GM18502 (cell line): ENCODE measurements at regions not wholly inside any gene's neighbourhood (a gene's known extent, or its start where the extent isn't known, plus 50 kb on each side); places are given as distances from the start of the nearest gene placed in this dataset.

Source experiments
- ATAC-seq: cut with Tn5 transposase; IDR thresholded peaks from one replicate; pipeline ENCODE4 v1.9.1; 2021; ENCODE audit warnings: mild to moderate bottlenecking; ENCODE audit not compliant: unreplicated experiment, poor library complexity

DNA sequence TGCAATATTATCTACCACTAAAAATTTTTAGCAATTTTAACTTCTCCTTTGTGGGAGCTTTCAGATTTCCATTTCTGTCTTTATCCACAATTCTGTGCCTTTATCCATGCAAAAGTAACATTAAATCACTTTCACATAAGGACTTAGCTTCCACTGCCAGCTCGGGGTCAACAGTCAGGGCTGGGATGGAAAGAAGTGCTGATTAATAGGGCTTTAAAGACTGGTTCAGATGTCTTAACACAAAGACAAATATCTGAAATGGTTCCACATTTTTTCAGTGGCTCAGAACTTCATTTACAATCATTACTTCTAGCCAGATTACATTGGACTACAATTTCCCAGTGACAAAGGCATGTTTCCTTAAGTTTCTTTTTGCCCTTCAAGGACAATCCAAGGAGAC lies 191.8 kb upstream of the CPHXL start:
- no peak for ATAC-seq

DNA sequence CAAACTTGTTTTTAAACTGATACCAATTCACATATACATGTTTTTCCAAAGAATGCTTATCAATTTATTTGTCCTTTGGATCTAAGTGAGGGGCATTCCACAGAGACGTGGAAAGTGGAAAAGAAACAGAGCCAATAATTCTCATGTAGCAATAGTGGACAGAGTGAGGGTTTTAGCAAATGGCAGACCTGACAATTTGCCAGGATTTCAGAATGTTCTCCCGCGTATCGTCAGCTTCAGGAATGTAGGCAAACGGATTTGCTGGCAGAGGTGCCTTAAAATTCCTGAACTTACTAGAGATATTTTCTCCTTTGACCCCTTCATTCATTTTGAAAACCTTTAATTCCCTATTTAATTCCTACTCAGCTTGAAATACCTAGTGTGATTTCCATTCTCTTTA lies 193.4 kb upstream of the CPHXL start:
- ATAC-seq, result no peak

DNA sequence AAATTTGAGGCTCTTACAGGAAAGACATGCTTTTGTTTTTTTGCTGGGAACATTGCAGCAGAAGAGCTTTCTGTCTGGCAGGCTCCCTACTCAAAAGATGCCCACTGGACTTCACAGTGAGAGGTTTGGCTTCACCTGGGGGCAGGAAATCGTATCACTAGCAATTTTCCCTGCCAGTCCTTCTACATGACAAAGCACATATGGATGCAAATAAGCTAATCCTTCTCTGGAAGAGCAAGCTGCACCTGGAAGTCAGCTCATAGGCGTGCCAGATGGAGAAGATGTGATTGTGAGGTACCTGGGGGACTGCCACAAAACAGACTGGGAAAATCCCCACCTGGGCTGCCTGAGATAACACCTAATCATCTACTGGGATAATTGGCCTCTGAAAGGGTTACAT lies 195.0 kb upstream of the CPHXL start:
- no peak for ATAC-seq

DNA sequence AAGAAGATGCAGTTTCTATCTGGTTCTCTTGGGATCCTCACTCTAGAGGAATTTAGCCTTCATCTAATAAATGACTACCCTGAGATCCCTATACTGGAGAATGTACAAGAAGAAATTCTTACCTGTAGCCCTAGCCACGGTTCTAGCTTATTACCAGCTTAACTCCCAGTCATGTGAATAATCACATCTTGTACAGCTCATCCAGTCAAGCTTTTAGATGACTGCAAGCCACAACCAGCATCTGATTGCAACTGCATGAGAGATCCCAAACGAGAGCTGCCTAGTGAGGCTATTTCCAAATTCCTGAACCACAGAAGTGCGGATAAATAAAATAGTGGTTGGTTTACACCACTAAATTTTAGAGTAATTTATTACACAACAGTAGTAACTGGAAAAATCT lies 196.0 kb upstream of the CPHXL start:
- ATAC-seq, result no peak

DNA sequence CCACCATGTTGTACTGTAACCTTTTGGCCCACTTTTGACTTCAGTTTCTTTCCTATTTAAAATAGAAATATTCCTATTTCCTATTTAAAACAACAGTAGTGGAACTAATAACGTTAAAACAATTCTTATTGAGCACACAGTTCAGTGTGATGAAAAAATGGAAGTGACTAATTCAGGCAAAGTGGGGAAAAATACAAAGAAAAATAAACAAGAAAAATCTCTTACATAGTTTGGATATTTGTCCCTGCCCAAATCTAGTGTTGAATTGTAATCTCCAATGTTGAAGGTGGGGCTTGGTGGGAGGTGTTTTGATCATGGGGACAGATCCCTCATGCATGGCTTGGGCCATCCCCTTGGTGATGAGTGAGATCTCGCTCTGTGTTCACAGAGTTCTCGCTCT lies 198.1 kb upstream of the CPHXL start:
- no peak for ATAC-seq

DNA sequence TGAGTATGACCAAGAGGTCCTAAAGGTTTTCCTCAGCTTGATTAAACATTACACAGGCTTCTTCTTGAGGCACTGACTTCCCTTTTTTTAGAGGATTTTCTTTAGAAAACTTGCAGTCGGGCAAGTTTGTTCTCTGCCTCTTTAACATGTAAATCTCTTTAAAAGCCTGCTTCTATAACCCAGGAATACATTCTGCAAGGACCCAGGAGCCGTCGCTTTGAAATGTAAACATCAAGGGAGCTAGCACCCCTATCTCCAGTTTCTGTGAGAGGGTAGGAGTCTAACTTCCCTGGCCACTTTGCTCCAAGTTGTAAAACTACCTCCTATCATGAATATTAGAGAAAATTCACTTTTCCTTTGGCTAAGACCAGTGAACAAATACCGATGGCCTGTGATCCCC lies 201.5 kb upstream of the CPHXL start:
- no peak for ATAC-seq

DNA sequence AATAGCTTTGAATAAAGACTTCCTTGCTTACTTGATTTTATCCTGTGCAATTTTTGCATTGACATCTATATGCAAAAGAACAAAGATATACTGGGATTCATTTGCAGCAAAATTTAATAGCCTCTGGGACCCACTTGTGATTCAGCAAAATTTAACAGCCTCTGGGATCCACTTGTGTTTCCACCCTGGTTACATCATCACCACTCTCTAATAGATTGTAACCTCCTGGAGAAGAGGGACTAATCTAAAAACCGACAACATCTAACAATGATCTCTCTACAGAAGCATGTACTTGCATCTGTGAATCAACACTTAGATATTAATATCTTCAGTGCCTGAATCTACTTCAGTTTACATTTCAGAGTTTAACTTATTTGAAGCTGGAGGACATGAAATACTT lies 202.0 kb upstream of the CPHXL start:
- no peak for ATAC-seq

DNA sequence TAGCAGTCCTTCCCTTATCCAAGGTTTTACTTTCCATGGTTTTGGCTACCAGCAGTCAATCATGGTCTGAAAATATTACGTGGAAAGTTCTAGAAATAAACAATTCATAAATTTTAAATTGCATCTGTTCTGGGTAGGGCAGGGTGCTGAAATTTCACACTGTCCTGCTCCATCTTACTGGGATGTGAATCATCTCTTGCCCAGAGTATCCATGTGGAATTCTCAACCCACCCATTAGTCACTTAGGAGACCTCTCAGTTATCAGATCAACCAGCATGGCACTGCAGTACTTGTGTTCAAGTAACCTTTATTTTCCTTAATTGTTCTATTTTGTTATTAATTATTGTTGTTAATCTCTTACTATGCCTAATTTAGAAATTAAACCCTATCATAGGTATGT lies 202.8 kb upstream of the CPHXL start:
- no peak for ATAC-seq

DNA sequence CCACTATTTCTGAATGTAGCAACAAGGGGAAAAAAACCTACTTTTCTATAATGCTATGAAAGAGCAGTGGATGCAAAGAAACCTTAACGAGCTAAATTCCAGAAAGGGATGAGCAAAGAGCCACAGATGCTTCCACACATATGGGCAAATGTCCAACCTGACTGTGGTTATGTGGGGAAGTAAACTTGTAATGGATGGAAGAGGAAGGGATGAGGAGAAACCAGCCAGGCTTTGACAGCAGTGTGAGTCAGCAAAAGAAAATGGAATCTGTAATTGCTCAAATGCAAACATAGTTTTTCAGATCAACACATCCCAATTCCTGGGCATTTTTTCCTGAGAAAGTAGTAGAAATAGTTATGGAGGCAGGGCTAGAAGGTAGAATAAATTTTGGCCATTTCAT lies 204.8 kb upstream of the CPHXL start:
- no peak for ATAC-seq

DNA sequence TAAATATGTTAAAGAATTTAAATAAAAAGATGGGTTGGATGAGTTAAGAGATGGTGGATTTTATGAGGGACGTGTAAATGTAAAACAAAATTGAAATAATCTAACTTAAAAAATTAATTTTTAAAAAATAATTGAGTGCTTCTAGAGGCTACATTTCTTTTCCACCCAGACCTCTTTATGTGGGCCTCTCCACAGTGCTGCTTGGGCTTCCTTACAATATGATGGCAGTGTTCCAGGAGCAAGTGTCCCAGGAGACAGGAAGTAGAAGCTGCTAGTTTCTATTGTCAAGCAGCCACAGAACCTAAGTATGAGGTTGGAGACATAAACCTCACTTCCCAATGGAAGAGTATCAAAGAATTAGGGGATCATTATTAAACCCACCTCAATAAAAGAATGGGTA lies 205.7 kb upstream of the CPHXL start:
- ATAC-seq, result no peak

DNA sequence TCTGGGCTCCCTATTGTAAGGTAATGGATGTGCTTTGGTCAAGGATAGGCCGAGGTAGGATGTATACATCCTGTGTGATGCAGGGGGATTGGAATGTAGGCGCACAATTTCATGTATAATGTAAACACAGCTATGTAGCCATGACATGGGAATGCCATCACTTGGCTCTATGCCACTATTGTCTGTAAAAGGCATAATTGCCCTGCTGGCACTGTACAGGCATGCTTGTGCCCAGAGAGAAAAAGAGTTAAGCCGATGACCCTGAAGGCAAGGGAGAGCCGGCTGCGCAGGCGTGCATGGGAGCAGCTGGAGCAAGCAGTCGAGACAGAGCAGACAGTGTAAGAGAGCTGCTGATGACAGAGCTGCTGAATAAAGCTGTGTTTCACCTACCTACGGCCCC lies 212.5 kb upstream of the CPHXL start:
- ATAC-seq, result no peak

DNA sequence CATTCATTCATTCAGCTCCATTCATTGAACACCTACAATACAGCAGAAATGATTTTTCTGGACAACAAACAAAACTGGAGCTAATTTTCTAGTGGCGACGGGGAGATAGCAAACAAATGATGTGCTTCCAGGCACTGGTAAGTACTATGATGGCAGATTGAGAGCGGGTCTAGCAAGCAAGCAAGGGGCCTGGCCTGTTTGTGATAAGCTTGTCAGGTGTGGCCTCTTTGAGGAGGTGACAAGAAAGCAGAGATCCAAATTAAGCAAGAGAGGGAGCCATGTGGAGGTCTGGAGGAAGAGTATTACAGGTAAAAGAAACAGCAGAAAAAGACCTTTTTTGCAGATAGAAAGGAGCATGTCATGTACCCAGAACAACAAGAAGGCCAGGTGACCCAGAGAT lies 216.1 kb upstream of the CPHXL start:
- no peak for ATAC-seq

DNA sequence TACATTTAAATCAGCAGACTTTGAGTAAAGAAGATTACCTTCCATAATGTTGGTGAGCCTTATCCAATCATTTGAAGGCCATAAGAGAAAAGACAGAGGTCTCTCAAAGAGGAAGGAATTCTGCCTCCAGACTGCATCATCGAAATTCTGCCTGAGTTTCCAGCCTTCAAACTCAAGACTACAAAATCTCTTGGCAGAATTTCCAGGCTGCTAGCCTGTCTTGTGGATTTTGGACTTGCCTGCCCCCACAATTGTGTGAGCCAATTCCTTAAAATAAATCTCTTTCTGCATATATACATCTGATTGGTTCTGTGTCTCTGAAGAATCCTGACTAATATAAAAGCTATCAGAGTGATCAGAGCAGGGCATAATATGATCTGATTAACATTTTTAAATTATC lies 216.6 kb upstream of the CPHXL start:
- ATAC-seq, result no peak

DNA sequence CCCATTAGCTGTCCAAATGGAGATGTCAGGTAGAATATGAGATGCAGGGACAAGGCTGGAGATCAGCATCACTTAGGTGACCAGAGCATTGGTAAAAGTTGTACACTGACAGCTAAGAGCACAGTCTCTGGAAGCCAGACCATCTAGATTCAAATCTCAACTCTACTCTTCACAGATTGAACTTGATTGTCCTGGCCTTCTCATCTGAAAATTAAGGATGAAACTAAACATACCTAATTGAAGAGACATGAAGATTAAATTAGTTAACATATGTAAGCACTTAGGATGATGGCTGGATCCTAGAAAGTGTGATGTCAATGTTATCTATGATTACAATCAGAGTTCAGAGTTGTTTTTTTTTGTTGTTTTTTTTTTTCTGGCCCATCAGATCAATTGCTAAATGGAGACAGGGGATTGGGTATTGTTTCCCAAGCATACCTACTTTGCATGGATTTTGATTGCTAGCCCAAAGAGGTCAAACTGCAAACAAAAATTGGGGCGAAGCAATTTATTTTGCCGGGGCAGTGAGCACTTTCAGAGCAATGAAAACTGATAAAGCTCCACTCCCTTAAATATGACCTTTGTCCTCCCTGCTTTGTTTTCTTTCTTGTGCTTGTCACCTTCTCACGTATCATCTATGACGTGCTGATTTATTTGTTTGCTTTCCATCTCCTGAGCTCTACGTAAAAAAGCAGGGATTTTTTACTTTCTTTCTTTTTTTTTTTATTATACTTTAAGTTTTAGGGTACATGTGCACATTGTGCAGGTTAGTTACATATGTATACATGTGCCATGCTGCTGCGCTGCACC lies 217.6 kb upstream of the CPHXL start:
- ATAC-seq, result no peak

DNA sequence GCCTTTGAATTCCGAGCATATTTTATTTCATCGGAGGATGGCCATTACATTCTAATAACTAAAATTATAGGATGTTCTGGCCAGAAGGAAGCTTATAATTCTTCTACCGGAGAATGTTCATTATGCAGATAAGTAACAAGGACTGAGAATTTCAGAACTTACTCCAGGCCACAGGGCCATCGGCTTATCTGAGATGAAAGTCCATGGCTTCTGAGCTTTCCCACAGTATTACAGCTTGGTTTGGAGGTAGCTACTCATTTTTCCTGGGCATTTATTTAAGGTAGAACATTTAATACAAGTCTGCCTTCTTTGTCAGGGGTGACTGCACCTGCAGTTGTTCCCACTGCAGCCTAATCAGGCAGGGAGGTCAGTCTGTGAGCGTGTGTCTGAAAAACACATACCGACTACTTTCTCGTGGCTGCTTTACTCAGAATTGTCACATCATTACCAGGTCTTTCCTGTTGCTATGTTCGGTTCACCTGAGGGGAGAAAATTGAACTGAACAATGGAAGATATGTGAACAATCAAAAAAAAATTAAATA lies 219.7 kb upstream of the CPHXL start:
- ATAC-seq, result no peak

DNA sequence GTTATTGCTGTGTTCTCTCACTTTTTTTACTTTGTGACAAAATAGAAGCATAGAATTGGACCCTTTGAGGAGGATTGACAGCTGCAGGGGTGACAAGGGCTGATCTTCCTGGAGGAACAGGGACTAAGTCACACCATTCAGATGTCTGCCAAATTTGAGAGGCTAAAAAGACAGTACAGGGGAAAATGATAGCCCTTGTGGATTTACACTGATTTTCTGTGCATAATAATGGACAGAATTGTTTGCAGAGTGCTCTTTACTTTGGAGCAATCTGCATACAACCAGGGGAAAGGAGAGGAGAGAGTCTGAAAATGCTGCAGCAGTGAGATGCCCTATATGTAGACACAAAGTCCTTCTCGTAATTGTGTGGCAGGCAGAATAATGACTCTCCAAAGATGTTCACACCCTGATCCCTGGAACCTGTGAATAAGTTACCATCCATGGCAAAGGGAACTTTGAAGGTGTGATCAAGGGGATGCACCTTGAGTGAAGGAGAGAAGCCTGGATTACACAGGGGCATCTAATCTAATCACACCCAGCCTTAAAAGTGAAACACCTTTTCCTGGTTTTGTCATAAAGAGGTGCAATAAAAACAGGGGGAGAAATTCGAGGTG lies 221.4 kb upstream of the CPHXL start:
- ATAC-seq, result no peak

DNA sequence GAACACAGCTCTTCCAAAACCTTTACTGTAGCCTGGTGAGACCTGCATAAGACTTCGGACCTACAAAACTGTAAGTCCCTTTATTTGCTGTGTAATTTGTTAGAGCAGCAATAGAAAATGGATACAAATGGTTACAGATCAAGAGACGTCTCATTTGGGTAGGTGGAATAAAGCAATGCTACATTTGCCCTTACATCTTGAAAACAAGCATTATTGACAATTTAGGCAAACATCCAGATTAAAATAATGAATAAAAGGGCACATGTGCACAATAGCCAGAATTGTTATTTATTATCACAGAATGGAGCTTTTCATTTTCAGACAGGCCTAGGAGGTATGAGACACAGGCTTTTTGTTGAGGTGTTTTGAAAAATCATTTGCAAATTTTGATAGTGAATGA lies 222.2 kb upstream of the CPHXL start:
- ATAC-seq, result no peak

DNA sequence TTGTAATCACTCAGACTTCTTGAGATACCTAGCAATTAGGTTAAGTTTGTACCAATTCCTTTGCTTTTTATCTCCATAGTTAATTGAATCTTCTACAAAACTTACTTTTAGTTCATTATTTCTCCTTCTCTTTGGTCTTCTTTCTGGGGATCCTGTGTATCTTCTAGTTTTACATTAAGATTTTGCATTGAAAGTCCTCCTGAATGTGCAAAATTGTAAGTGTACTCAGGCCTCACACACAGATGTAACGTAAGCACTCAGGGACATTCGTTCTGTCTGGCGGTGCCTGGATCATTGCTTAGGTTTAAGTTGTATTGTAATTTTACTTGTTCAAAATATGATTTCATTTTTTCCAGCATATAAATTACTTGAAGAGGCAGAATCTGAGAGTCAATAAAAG lies 222.6 kb upstream of the CPHXL start:
- no peak for ATAC-seq

DNA sequence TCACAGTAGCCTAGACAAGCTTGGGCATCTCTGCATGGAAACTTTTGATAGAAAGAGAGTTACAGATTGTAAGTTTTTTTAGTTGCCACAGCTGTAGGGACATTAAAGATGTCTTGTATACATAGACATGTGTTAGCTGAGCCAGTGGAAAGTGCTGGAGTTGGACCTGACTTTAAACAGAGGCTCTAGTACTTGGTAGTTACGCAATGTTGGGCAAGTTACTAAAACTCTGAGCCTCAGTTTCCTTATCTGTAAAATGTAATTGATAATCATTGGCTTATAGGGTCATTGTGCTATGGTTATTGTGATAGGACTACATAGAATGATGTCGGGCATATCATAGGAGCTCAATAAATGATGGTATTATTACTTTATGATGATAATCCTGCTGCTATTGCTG lies 225.8 kb upstream of the CPHXL start:
- no peak for ATAC-seq

DNA sequence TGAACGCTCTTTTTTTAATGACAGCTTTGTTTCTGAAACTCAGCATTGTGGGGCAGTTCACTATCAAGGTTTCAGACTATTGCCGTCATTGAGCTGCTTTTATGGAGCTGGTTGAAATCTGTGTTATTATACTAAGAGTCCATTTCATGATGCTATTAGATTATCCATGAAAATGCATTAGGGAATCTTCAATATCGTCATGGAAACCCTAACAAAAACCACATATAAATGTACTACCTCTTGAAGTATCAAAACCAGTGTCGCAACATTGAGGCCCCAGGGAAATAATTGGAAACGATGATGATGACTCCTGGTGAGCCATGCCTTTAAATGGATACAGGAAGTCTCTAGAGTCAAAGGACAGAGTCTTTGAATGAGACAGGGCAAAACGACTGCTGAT lies 231.6 kb upstream of the CPHXL start:
- no peak for ATAC-seq

DNA sequence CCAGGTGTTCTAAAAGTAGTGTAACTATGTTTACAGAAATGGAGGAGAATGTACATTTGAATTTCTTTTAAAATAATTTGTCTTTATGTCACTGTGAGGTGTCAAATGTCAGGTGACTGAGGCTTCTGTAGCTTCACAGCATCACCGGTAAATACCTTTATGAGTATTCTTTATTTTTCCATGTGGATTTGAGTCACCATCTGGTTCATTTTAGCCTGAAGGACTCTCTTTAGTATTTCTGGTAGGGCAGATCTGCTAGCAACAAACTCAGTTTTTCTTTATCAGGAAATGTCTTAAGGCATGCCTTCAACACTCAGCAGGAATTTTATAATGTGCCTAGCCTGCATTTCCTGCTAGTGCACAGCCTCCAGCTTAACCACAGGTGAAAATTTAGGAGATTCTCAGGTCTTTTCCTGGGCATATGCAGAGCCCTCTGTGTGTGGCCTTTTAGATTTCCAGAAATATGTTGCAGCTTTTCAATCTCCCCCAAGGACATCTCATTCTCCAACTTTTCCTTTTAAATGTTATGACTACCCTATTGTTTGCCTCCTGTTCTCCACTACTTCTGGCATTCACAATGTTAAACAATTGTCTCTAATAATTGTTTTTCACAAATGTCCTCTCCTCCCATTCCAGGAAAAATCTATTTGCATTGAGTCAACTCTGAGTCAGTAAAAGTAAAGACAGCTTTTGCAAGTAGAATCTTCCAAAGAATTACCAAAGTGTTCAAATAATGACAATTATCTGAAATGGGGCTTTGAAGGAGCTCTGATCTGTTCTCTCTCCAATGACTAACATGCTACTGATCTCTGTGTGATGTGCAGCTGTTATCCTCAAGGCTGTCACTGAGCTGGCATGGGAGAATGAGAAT lies 239.4 kb upstream of the CPHXL start:
- ATAC-seq, result no peak
